OCI-LY7 (cell line): ENCODE measurements at regions not wholly inside any gene's neighbourhood (a gene's known extent, or its start where the extent isn't known, plus 50 kb on each side); places are given as distances from the start of the nearest gene placed in this dataset.

Source experiments
- BruUV-seq: library from RNA; stranded (reverse); fragments of 400-500 nt; replicated peaks from 2 replicates; lab custom pipeline; 2021; lab: Mats Ljungman, UMichigan
- CTCF ChIA-PET: fragments of 300-600 bp; sonication (Branson Sonifier 250); formaldehyde crosslinking; loops from one replicate; lab custom pipeline; 2022; ENCODE audit warnings: antibody characterized with exemption; ENCODE audit not compliant: unreplicated experiment; lab: Charles Lee
- POLR2A ChIA-PET: fragments of 300-600 bp; sonication (Branson Sonifier 250); formaldehyde crosslinking; loops from one replicate; lab custom pipeline; 2022; ENCODE audit warnings: antibody characterized with exemption; lab: Charles Lee
- DNase-seq: peaks from one replicate; pipeline ENCODE4 v3.0.0-alpha.2; 2015; ENCODE audit warnings: low spot score
- H2AFZ ChIP-seq: fragments of 200-600 bp; sonication (generic), shearing (Covaris generic); 2 replicates; pipeline ENCODE4 v1.6.1; 2014; ENCODE audit warnings: mild to moderate bottlenecking, antibody characterized with exemption, low read length, moderate library complexity
- H3K27ac ChIP-seq: fragments of 200-600 bp; sonication (generic); 2 replicates; pipeline ENCODE4 v1.5.1; 2014; ENCODE audit warnings: mixed run types, low read depth, mild to moderate bottlenecking, moderate library complexity, low read length, inconsistent platforms; ENCODE audit not compliant: poor library complexity, severe bottlenecking
- H3K36me3 ChIP-seq: fragments of 200-600 bp; sonication (generic); 2 replicates; pipeline ENCODE4 v1.6.1; 2014; ENCODE audit warnings: mild to moderate bottlenecking, antibody characterized with exemption, low read length, moderate library complexity, mixed read lengths; ENCODE audit not compliant: insufficient read depth
- H3K4me1 ChIP-seq: fragments of 200-600 bp; sonication (generic); 2 replicates; pipeline ENCODE4 v1.5.1; 2014; ENCODE audit warnings: mild to moderate bottlenecking, low read length; ENCODE audit not compliant: insufficient read depth, poor library complexity, severe bottlenecking
- H3K4me2 ChIP-seq: fragments of 200-600 bp; sonication (generic); 2 replicates; pipeline ENCODE4 v1.6.1; 2014; ENCODE audit warnings: mild to moderate bottlenecking, low read length
- H3K4me3 ChIP-seq: fragments of 200-600 bp; sonication (generic); 2 replicates; pipeline ENCODE4 v1.5.1; 2014; ENCODE audit warnings: mild to moderate bottlenecking, low read depth, low read length; ENCODE audit not compliant: poor library complexity, severe bottlenecking
- H3K79me2 ChIP-seq: fragments of 200-600 bp; sonication (generic); 2 replicates; pipeline ENCODE4 v1.6.1; 2016; ENCODE audit warnings: low read depth, mild to moderate bottlenecking, low read length, moderate library complexity, mixed read lengths; ENCODE audit not compliant: insufficient read depth
- H3K9me2 ChIP-seq: fragments of 200-600 bp; sonication (generic); 2 replicates; pipeline ENCODE4 v1.6.1; 2016; ENCODE audit warnings: mild to moderate bottlenecking, low read length, mixed read lengths; ENCODE audit not compliant: insufficient read depth
- H3K9me3 ChIP-seq: fragments of 200-600 bp; sonication (generic); 2 replicates; pipeline ENCODE4 v1.6.1; 2014; ENCODE audit warnings: mild to moderate bottlenecking, mixed run types, low read length, mixed read lengths
- H4K20me1 ChIP-seq: fragments of 200-600 bp; sonication (generic); 2 replicates; pipeline ENCODE4 v1.6.1; 2014; ENCODE audit warnings: mild to moderate bottlenecking, antibody characterized with exemption, low read length, moderate library complexity, mixed read lengths; ENCODE audit not compliant: insufficient read depth
- CTCF ChIP-seq: fragments of 200-600 bp; sonication (generic); conservative IDR thresholded peaks from 2 replicates; pipeline ENCODE4 v1.5.1; 2014; ENCODE audit warnings: mild to moderate bottlenecking, antibody characterized with exemption, low read length, moderate library complexity, mixed read lengths
- EZH2phosphoT487 ChIP-seq: fragments of 200-600 bp; sonication (generic); IDR thresholded peaks from 2 replicates; pipeline ENCODE4 v1.6.1; 2018; ENCODE audit warnings: low read depth, borderline replicate concordance, mild to moderate bottlenecking, mixed run types, antibody characterized with exemption, low read length, moderate library complexity, mixed read lengths
- intact Hi-C: fragments of 100-400 bp; cut with micrococcal nuclease; formaldehyde crosslinking; loops from one replicate; pipeline ENCODE4 v1.10.0; 2022; ENCODE audit not compliant: unreplicated experiment

- BruUV-seq, result no TSS peak
- no peak for DNase-seq
- Histone ChIP-seq H4K20me1 (no peaks in the 10 kb centered on the region), H3K9me3 (no peaks in the 10 kb centered on the region), H3K4me2 (no peak overlapping the region), H3K79me2 (no peaks in the 10 kb centered on the region), H3K4me3 (no peak overlapping the region), H3K9me2 (no peaks in the 10 kb centered on the region; the same call in 1 of the 2 replicates), H2AFZ (no peak overlapping the region), H3K36me3 (no peaks in the 10 kb centered on the region), H3K27ac (no peak overlapping the region), H3K4me1 (no peaks in the 10 kb centered on the region)
- ChIA-PET POLR2A (interaction anchor here (0.9 to 1.5 kb wide), 2 partner anchors 11 to 19 kb away, joined by 3 read pairs; no protein-coding TSS in a partner anchor), CTCF (no interaction called here)
- no peak for TF ChIP-seq CTCF
- no peak for TF ChIP-seq EZH2phosphoT487
- intact Hi-C loops, result no loop called here
These were observed 363.7 kb upstream of the SOX9 start for GRCh38 chr17:71757156-71757555.

- H3K27ac ChIP-seq, result no peak overlapping the region
- intact Hi-C loops, result no loop called here
- no peaks in the 10 kb centered on the region for H3K36me3 ChIP-seq
- H3K4me2 ChIP-seq, result no peak overlapping the region
- no peaks in the 10 kb centered on the region for H3K9me3 ChIP-seq
- H4K20me1 ChIP-seq, result no peaks in the 10 kb centered on the region
- CTCF ChIA-PET, result no interaction called here
- no peak for DNase-seq
- no peaks in the 10 kb centered on the region; the same call in 1 of the 2 replicates for H3K9me2 ChIP-seq
- POLR2A ChIA-PET, result interaction anchor here (0.6 kb wide), 1 partner anchor 280 kb away, joined by 3 read pairs; no protein-coding TSS in a partner anchor
- no peak overlapping the region for H3K4me3 ChIP-seq
- BruUV-seq, result no TSS peak
- H3K79me2 ChIP-seq, result no peaks in the 10 kb centered on the region
- TF ChIP-seq CTCF, result no peak
- no peak overlapping the region for H2AFZ ChIP-seq
- H3K4me1 ChIP-seq, result no peaks in the 10 kb centered on the region
These were observed 362.9 kb upstream of the SOX9 start for GRCh38 chr17:71757956-71758355.

- Histone ChIP-seq H4K20me1 (no peaks in the 10 kb centered on the region), H3K9me3 (no peaks in the 10 kb centered on the region), H3K36me3 (no peaks in the 10 kb centered on the region), H3K4me1 (no peaks in the 10 kb centered on the region), H3K9me2 (no peaks in the 10 kb centered on the region; the same call in 1 of the 2 replicates), H2AFZ (no peak overlapping the region), H3K4me3 (no peak overlapping the region), H3K79me2 (no peaks in the 10 kb centered on the region), H3K27ac (no peak overlapping the region), H3K4me2 (no peak overlapping the region)
- DNase-seq, result no peak
- intact Hi-C loops, result no loop called here
- no TSS peak for BruUV-seq
- ChIA-PET POLR2A (interaction anchor here (0.7 to 0.9 kb wide), 2 partner anchors 10 to 1238 kb away, joined by 3 to 5 read pairs; no protein-coding TSS in a partner anchor), CTCF (no interaction called here)
- TF ChIP-seq EZH2phosphoT487, result no peak
- no peak for TF ChIP-seq CTCF
These were observed 361.3 kb upstream of the SOX9 start for GRCh38 chr17:71759422-71760060.
